Hindlimb muscle (tissue), 1 donor: ENCODE measurements at regions not wholly inside any gene's neighbourhood (a gene's known extent, or its start where the extent isn't known, plus 50 kb on each side); places are given as distances from the start of the nearest gene placed in this dataset.
"Not testable (repeated sequence)": the region's sequence is repeated elsewhere in the genome, so short reads cannot be mapped to it uniquely, and the experiment has no call there.

Experiments used
- DNase-seq: peaks from one replicate; pipeline ENCODE4 v3.0.0-alpha.2; 2013

DNA sequence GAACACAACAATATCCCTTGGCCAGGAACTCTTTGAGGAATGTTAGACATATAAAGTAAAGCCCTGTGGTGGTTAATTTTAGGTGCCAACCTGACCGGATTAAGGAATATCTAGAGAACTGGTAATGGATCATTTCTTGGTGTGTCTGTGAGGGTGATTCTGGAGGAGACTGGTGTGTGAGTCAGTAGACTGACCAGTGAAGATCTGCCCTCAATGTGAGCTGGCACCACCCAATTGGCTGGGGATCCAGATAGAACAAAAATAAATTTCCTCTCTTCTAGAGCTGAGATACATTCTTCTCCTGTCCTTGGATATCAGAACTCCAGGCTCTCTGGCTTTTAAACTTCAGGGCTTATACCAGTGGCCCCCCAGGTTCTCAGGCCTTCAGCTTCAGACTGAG is 56.2 kb upstream of the TNPO1 start:
- DNase-seq = no peak

DNA sequence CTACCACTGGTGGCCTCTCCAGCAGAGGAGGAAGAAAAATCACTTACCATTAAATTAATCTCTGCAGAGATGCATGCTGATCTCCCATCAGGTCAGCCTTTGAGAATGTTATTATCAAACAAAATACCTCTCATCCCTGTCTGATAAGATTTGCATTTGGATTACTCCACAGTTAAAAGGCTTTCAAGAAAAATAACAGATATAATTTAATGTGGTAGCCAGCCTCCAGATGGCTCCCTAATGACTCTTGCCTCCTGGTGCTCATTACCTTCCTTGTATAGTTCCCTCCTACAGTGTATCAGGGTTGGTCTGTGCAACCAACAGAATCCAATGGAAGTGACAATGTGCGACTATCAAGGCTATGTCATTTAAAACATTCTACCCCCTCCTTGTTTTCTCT is 63.6 kb upstream of the TNPO1 start:
- no peak for DNase-seq

DNA sequence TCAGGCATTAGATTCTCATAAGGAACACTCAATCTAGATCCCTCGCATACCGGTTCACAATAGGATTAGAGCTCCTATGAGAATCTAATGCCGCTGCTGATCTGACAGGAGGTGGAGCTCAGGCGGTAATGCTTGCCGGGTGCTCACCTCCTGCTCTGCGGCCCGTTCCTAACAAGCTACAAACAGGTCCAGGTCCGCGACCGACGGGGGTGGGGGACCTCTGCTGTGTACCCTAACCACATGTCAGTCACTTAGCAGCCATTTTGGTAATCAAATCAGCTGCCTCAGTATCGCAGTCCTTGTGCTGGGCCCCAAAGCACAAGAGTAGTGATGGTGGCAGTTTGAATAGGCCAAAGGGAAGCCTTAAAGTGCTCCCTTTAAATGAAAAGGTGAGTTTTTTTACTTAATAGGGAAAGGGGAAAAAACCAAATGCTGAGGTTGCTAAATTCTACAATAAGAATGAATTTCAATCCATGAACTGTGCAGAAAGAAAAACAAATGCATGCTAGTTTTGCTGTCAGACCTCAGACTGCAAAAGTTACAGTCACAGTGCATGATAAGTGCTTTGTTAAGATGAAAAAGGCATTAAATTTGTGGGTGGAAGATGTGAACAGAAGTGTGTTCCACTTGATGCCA is 67.0 kb upstream of the TNPO1 start:
- DNase-seq = no peak

DNA sequence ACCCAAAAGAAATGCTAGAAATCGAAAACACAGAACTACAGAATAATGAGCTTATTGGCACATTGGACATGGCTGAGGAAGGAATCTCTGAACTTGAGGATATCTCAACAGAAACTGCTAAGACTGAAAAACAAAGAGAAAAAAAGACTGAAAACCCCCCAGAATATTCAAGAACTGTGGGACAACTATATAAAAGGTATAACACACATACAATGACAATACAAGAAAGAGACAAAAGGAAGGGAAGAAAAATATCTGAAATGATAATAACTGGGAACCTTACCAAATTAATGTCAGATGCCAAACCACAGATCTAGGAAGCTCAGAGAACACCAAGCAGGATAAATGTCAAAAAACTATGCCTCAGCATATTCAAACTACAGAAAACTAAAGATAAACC is 68.6 kb upstream of the TNPO1 start:
- no peak for DNase-seq

DNA sequence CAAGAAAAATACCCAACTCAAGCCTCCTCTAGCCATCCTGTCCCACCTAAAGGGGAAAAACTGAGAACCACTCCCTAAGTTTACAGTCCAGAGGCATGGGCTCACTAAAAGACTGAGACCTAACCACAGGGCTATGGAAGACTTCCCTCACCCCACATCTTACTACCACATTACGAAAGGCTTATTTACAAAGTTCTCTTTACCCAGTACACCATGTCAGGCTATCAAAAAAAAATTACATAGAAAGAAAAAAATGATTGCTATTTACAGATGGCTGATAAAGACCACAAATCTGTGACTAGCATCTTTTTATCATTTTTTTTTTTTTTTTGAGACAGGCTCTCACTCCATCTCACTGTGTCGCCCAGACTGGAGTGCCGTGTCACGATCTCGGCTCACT is 69.7 kb upstream of the TNPO1 start:
- DNase-seq = no peak

DNA sequence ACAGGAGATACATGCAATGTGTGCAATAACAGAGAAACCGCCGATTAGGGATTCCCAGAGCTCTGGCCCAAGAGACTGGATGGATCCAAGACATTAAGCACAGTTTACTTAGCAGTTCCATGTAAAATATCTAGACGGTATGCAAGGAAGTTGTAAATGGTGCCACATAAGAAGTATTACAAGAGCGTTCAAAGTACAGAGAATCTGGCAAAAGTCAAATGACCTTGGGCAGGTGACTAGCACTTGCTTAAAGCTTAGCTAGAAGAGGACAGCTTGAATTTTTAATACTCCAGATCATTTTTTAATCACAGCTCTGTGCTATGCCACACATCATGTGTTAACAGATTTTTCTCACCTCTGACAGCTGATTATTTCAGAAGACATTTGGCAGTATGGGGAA is 72.3 kb upstream of the TNPO1 start:
- no peak for DNase-seq

DNA sequence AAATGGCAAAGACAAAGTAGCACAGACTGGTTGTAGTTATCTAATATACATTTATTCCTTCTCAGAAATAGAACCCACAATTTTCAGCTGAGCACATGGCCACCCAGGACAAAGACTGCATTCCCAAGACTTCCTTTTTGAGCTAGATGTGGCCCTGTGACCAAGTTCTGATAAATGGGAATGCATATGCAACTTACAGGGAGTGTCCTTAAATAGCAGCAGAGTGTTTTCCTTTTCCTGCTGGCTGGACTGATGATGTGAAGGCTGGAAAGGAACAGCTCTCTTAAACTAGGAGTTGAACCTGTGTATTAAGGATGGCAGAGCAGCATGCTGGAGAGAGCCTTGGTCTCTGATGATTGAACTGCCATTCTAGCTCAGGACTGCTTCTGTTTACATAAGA is 74.7 kb upstream of the TNPO1 start:
- no peak for DNase-seq

DNA sequence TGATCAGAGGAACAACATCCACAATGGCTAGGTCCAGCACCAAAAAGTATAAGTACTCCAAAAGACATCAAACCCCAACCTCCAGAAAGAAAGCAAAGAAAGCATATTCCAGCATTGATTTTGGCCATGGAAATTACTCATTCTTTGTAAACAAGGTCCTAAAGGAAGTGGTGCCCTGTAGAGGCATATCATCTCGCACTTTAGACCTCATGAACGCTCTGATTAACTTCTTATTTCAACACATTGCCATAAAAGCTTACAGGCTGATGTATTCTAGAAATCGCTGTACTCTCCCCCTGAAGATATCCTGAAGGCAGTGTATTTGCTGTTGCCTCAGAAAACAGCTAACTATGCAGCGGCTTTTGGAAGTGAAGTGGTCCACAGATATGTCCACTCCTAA is 82.7 kb upstream of the TNPO1 start:
- DNase-seq = no peak

DNA sequence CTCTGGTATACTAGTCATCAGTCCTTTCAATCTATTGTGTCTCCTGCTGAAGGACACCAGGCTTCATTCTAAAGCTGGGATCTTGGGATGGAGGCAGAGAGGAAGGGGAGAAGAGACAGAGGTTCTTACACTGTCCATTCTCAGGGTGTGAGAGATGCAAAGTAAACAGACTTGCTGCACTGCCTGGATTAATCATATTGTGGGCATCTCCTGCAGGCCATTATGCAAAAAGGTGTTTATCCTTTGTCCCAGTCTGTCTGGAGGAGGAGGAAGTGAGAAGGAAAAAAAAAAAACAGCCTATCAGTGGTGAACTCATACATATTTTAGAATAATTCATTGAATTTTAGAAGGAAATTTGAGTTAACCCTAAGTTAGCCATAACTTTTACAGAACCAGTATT is 92.9 kb upstream of the TNPO1 start:
- no peak for DNase-seq

DNA sequence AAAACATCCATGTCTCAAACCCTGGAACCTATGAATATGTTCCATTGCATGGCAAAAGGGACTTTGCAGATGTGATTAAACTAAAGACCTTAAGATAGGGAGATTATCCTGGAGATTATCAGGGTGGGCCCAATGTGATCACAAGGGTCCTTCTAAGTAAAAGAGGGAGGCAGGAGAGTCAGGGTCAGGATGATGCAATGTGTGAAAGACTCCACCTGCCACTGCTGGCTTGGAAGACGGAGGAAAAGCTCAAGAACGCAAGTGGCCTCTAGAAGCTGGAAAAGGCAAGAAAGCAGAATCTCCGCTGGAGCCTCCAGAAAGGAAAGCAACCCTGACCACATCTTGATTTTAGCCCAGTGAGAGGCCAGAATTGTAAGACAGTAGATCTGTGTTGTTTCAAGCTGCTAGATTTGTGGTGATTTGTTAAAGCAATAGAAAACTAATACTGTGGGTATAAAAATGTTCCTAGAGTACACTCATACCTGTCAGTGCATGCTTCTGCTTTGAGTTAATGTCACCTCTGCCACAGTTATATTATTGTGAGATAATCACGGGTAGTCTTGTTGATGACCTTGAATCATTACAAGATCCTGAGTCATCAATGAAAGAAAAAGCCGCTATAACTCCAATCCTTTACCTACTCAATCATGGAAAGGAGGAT is 93.5 kb upstream of the TNPO1 start:
- no peak for DNase-seq

DNA sequence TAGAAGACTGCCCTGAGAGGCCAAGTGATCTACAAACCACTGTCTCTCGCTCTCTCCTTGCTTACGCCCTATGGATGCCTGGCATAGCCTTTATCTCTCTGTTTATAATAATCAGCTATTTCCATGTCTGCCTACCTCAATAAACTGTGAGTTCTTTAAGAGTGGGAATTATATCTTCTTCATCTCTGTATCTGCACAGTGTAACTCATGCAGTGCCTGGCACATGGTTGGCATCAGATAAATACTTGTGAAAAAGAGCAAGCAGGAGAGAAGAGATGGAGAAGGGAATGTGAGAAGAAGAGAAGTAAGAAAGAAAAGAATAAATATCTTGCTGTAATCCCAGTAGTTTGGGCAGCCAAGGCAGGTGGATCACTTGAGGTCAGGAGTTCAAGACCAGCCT is 94.6 kb upstream of the TNPO1 start:
- DNase-seq = no peak

DNA sequence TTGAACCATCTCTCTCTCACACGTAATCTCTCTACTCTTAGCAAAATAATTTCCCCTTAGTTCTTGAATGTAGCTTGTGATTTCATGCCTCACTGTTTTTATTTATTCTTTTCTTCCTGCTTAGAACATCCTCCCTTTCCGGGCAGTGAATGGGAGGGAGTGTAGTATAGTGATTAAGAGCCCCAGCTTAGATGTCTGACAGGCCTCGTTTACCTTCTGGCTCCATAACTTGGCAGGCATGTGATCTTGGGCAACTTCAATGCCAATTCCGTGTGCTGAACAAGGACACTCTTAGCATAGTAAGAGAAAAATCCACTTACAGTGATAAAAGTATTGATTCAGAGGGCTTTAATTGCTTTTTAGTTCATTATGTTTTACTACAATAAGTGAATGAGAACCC is 96.3 kb upstream of the TNPO1 start:
- DNase-seq = no peak

DNA sequence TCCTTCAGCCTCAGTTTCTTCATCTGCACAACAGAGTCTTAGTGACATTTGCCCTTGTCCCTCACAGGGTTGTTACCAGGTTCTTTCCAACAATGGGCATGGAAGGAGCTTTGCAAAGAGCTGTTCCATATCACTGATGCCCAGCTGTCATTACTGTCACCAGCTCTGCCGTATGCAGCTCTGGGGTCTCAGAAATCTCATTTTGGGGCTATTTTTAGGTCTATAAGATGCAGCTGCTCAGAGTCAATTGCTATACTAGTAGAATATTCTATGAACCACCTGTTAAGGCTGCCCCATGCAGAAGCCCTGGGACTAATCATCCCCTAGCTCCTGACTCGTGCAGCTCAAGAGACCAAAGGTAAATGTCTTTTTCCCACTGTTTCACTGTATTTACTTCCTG is 105.1 kb upstream of the TNPO1 start:
- DNase-seq = no peak

DNA sequence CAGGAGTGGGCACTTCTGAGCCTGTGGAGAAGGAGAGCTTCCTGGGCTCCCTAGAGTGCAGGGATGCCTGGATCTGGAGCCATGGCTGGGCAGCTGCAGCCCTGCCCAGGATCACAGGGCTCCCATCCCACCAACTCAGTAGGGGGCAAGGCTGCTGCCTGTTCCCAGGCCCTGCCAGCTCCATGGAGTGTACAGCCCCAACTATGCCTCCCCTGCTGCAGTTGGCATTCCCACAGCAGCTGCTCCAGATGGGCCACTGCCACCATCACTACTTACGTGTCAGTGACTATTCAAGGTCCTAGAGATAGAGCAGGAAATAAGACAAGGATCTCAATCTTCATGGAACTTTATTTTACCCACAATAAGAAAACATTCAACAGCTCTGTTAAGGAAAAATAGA is 107.1 kb upstream of the TNPO1 start:
- no peak for DNase-seq

DNA sequence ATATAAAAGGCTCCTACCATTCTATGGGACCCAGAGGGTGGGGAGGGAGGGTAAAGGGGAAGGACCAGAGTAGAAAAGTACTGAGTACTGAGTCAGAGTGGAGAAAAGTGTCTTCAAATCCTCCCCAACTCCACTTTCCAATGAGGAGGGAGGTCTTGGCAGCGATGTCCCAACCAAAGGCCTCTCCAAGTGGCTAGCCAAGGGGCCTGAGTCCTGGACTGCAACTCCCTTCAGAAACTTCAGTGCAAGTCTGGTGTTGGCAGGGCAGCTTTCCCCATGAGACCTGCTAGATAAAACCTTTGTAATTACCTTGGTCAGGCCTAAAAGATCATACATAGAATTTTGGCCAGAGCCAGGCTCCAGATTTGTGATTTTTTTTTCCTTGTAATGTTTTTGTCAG is 111.3 kb upstream of the TNPO1 start:
- DNase-seq = no peak

DNA sequence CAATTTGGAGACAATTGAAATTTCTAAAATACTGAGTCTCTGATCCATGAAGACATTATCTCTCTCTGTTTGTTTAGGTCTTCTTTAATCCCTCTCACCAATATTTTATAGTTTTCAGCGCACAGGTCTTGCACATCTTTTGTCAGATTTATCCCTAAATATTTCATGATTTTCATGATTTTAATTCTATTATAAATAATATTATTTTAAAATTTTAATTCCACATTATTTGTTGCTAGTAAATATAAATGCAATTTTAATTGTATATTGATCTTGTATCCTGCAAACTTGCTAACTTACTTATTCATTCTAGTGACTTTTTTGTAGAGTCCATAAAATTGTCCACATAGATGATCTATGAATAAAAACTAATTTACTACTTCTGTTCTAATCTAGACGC is 112.6 kb upstream of the TNPO1 start:
- DNase-seq = no peak

DNA sequence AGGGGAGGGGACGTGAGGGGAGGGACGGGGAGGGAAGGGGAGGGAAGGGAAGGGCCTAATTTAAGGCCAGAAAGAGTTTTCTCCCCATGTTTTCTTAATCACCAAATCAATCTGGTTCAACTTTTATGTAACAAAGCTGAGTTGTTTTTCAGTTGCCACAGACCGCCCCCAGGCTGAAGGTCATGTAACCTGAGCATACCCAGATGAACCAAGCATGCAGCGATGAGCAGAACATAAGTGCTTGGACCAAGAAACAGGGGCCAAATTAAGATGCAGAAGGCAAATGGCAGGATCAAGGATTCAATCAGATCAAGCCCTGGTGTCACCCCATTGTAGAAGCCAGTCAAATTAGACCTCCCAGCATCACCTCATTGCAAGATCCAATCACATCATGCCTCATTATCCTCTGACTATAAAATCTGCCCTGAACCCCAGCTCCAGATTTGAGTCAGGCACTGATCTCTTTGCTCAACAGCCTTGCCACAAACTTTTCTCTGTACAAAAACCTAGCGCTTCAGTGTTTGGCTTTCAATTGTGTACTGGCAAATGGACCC is 113.5 kb upstream of the TNPO1 start:
- no peak for DNase-seq

DNA sequence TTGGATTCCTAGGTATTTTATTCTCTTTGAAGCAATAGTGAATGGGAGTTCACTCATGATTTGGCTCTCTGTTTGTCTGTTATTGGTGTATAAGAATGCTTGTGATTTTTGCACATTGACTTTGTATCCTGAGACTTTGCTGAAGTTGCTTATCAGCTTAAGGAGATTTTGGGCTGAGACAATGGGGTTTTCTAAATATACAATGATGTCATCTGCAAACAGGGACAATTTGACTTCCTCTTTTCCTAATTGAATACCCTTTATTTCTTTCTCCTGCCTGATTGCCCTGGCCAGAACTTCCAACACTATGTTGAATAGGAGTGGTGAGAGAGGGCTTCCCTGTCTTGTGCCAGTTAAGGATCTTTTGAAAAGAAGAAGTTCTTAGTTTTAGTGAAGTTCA is 114.4 kb upstream of the TNPO1 start:
- DNase-seq = not testable (repeated sequence)

DNA sequence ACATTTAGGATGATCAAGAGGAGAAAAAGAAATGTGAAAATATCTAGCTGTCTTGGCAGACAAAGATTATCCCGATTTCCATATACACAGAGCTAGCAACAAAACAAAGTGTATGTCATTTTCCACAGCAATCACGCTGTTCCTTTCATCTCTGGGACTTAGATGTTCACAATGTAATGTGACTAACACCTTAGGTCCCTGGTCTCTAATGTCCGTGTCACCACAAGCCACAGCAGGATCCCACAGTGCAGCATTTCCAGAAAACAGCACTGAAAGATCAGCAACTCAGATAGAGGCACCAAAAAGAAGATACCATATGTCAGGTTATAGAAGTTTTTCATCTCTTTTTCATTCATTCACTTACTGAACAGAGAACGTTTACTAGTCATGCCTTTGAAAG is 118.0 kb upstream of the TNPO1 start:
- peak; percentile 20 for DNase-seq

DNA sequence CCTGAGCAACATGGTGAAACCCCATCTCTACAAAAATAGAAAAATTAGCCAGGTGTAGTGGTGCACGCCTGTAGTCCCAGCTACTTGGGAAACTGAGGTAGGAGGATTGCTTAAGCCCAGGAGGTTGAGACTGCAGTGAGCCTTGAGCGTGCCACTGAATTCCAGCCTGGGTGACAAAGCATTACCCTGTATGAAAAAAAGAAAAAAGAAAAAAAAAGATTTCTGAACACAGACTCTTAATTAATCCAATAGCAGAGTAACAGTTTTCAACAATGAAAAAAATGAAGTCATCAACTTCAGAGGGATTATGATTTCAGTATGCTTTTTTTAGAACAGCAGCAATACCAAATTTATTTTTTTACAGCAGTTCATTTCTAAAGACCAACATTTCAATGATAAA is 118.8 kb upstream of the TNPO1 start:
- no peak for DNase-seq

DNA sequence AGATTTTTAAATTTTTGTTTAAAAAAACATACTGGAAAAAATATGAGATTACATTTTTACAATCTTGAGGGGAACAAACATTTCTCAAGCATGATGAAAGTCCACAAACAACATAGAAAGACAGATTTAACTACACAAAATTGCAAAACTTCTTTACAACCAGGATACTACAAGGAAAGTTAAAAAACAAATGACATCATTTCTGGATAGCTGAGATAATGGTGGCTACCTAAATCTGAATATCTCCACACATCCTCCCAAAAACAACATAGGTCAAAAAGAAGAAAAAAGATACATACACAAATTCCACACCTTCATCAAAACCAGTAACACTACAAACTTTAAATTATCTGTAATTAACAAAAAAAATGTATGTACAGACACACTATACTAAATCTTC is 120.8 kb upstream of the TNPO1 start:
- DNase-seq = no peak

DNA sequence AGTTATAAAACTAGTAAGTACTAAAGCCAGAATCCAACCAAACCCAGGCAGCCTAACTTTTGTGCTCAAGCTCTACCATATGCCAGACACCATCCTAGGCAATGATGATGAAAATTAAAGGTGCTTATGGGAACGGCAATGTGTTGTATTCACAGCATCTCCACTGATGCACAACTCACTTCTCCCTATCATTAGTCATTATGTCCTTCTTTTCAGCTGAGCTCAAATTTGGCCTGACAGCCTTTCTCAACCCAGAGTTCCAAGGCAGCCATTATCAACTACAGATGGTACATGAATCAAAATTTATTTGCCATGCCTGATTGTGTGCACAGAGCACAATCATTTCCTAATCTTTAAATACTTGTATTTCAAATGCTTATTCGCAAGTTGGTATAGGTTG is 121.6 kb upstream of the TNPO1 start:
- no peak for DNase-seq

DNA sequence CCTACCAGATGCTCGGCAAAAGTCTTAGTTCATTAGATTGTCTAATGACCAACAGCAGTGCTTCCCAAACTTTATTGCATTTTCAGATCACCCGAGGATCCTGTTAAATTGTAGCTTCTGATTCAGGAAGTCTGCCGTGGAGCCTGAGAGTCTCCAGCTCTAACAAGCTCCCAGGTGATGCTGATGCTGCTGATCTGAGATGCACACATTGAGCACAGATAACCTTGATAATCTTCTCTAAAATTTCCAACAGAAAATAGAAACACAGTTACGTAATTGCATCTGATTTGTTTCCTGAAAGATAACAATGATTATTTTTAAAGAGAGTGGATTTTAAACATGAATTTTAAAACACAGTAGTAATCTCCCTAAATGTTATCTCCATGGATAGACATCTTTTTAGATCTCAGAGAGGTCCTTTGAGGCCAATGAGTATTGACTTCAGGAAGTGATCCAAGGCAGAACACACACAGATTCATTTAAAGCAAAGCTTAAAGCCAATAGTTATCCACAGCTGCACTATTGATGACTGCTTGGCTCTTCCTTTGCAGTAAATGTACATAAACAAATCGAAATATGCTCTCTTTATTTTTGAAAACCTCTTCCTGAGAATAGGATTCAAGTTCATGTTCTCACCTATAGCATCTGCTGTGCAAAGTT is 122.8 kb upstream of the TNPO1 start:
- no peak for DNase-seq
